Nephron (organoid): ENCODE measurements at regions not wholly inside any gene's neighbourhood (a gene's known extent, or its start where the extent isn't known, plus 50 kb on each side); places are given as distances from the start of the nearest gene placed in this dataset.

Experiments used
- H3K27ac Mint-ChIP-seq, 3 experiments: 2 replicates each; pipeline ENCODE4 v1.8.0; 2020; ENCODE audit warnings: mixed read lengths in 3 of 3, mild to moderate bottlenecking in 2 of 3, moderate library complexity in 1 of 3
- H3K27me3 Mint-ChIP-seq: 2 replicates; pipeline ENCODE4 v1.8.0; 2021; ENCODE audit warnings: low read depth, mild to moderate bottlenecking, moderate library complexity, mixed read lengths
- H3K36me3 Mint-ChIP-seq: 2 replicates; pipeline ENCODE4 v1.8.0; 2020; ENCODE audit warnings: low read depth, mixed read lengths
- H3K4me1 Mint-ChIP-seq: 2 replicates; pipeline ENCODE4 v1.8.0; 2020; ENCODE audit warnings: mixed read lengths
- H3K4me3 Mint-ChIP-seq, 3 experiments: 2 replicates each; pipeline ENCODE4 v1.8.0; 2020; ENCODE audit warnings: mild to moderate bottlenecking in 3 of 3, mixed read lengths in 3 of 3, moderate library complexity in 2 of 3
- H3K9me3 Mint-ChIP-seq: 2 replicates; pipeline ENCODE4 v1.8.0; 2020; ENCODE audit warnings: mixed read lengths
- TF ChIP-seq, protein P1 (sequence below), 3 experiments: fragments of 200-600 bp; sonication (generic); IDR thresholded peaks; one replicate each; pipeline ENCODE4 v1.5.0; 2021; ENCODE audit warnings: antibody characterized with exemption in 3 of 3; ENCODE audit not compliant: unreplicated experiment in 3 of 3

DNA sequence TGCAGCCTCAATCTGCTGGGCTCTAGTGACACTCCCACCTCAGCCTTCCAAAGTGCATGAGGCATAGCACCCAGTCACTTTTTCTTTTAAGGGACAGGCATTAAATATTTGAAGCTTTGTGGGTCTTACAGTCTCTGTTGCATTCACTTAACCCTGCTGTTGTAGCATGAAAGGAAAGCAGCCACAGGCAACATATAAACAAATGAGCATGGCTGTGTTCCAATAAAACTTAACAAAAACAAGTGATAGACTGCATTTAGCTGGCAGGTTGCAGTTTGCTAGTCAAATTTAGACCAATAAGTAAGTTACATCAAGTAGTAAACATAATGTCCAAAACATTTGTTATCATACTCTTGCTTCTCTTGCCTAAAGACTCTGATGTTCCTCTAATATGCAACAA lies 297.3 kb upstream of the MMADHC start:
- no peak overlapping the region for H3K27ac Mint-ChIP-seq
- H3K27me3 Mint-ChIP-seq, result peaks cover 5% of the 10 kb centered on the region
- peaks cover 7% of the 10 kb centered on the region for H3K4me1 Mint-ChIP-seq
- H3K4me3 Mint-ChIP-seq, result no peak overlapping the region
- TF ChIP-seq, protein P1, sequence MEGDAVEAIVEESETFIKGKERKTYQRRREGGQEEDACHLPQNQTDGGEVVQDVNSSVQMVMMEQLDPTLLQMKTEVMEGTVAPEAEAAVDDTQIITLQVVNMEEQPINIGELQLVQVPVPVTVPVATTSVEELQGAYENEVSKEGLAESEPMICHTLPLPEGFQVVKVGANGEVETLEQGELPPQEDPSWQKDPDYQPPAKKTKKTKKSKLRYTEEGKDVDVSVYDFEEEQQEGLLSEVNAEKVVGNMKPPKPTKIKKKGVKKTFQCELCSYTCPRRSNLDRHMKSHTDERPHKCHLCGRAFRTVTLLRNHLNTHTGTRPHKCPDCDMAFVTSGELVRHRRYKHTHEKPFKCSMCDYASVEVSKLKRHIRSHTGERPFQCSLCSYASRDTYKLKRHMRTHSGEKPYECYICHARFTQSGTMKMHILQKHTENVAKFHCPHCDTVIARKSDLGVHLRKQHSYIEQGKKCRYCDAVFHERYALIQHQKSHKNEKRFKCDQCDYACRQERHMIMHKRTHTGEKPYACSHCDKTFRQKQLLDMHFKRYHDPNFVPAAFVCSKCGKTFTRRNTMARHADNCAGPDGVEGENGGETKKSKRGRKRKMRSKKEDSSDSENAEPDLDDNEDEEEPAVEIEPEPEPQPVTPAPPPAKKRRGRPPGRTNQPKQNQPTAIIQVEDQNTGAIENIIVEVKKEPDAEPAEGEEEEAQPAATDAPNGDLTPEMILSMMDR (IDR thresholded peaks at IDR 0.05; ENCODE audit: unreplicated experiment in 3 of 3), result no peak
- no peaks in the 10 kb centered on the region for H3K9me3 Mint-ChIP-seq
- no peaks in the 10 kb centered on the region for H3K36me3 Mint-ChIP-seq

DNA sequence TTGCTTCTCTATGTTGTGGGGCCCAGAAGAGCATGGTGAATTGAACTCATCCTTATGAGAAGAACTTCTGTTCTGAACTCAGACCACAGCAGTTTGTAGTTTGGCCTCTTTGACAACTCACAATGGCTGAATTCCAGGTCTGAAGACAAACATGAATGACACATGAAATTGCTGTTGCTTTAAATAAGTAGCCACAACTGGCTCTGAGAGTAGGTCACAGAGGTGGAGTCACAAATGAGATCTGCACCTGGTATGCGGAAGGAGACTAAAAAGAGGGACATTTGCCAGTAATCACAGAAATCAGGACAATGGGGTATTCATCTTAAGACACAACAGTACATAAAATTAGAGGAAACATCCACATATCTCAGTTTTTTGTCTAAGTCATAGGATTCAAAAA lies 290.3 kb upstream of the MMADHC start:
- peaks cover 12% of the 10 kb centered on the region for H3K9me3 Mint-ChIP-seq
- H3K4me1 Mint-ChIP-seq, result peaks cover 5% of the 10 kb centered on the region
- no peak overlapping the region for H3K27ac Mint-ChIP-seq
- no peak overlapping the region for H3K4me3 Mint-ChIP-seq
- no peaks in the 10 kb centered on the region for H3K27me3 Mint-ChIP-seq
- TF ChIP-seq, protein P1 (IDR thresholded peaks at IDR 0.05; ENCODE audit: unreplicated experiment in 3 of 3), result no peak
- H3K36me3 Mint-ChIP-seq, result peaks cover 17% of the 10 kb centered on the region

DNA sequence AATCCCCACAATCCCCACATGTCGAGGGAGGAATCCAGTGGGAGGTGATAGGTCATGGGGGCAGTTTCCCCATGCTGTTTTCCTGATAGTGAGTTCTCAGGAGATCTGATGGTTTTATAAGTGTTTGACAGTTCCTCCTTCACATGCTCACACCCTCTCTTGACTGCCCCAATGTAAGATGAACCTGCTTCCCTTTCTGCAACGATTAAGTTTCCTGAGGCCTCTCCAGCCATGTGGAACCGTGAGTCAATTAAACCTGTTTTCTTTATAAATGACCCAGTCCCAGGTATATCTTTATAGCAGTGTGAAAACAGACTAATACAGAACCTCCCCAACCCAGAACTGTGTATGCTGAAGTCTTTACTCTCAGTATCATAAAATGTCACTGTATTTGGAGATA lies 289.5 kb upstream of the MMADHC start:
- peaks cover 5% of the 10 kb centered on the region for H3K4me1 Mint-ChIP-seq
- peaks cover 12% of the 10 kb centered on the region for H3K9me3 Mint-ChIP-seq
- TF ChIP-seq, protein P1 (IDR thresholded peaks at IDR 0.05; ENCODE audit: unreplicated experiment in 3 of 3), result no peak
- no peaks in the 10 kb centered on the region for H3K27me3 Mint-ChIP-seq
- no peak overlapping the region for H3K4me3 Mint-ChIP-seq
- H3K36me3 Mint-ChIP-seq, result peaks cover 17% of the 10 kb centered on the region
- H3K27ac Mint-ChIP-seq, result peak overlapping the region in 1 of 3 experiments; percentile 62

DNA sequence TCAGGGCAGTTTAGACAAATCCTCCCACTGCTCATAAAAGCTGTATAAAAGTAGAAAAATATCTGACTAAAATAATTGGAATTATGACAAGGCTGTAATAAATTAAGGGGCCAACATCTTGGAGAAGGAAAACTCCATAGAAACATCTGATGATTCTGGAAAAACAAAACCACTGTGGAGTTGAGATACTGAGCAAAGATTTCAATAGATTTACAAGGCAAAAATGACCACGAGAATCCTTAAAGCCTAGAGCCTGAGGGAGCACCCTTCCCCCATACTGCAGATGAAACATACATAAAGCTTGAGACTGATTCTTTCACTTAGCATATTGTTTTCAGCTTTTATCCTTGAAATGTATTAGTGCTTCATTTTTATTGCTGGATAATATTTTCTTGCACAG lies 286.4 kb upstream of the MMADHC start:
- Mint-ChIP-seq H3K27me3 (no peaks in the 10 kb centered on the region), H3K4me3 (no peak overlapping the region), H3K27ac (peak overlapping the region; percentile 44 to 81 (median 64)), H3K4me1 (peaks cover 5% of the 10 kb centered on the region), H3K36me3 (peaks cover 12% of the 10 kb centered on the region), H3K9me3 (peaks cover 8% of the 10 kb centered on the region)
- TF ChIP-seq, protein P1 (IDR thresholded peaks at IDR 0.05; ENCODE audit: unreplicated experiment in 3 of 3), result no peak

DNA sequence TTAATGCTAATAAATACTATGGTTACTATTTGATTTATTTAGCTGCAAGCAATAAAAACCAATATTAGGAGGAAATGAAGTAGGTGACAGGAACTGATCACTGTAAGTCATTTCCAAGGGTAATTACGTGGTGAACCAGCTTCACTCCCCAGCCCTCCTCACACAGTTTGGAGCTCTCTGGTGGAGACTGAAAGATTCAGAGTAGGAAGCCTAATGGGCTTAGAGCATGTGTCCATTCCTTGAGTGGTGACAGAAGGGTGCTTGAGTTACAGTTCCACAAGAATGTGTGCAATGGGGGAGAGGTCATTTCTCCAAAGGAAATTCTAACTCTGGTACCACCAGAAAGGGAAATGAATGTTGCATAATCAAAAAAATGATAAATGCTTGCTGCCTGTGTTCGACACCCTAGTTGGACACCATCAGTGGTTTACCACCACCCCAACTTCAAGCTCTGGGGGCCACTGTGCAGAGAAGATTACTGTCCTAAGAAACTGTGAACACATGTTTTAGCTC lies 285.1 kb upstream of the MMADHC start:
- H3K27me3 Mint-ChIP-seq, result no peaks in the 10 kb centered on the region
- H3K4me3 Mint-ChIP-seq, result no peak overlapping the region

DNA sequence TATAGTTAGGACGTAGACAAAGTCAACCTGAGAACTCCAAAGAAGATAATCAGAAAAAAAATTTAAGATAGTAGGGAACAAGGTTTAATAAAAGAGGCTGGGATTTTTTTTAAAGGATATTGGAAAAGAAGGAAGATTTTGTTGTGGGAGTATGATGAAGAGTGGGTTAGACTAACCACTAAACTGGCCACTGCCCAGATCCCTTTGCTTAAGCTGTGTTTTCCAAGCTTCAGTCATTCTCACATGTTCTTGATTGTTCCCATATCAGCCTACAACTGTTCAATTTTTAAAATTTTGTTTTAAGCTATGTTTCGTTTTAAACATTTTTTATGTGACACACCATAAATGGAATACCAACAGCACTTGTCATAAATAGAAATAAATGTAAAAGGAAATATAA lies 284.5 kb upstream of the MMADHC start:
- H3K4me1 Mint-ChIP-seq, result peaks cover 5% of the 10 kb centered on the region
- no peaks in the 10 kb centered on the region for H3K27me3 Mint-ChIP-seq
- no peak overlapping the region for H3K4me3 Mint-ChIP-seq
- no peak overlapping the region for H3K27ac Mint-ChIP-seq
- TF ChIP-seq, protein P1 (IDR thresholded peaks at IDR 0.05; ENCODE audit: unreplicated experiment in 3 of 3), result no peak
- peaks cover 9% of the 10 kb centered on the region for H3K36me3 Mint-ChIP-seq
- peaks cover 12% of the 10 kb centered on the region for H3K9me3 Mint-ChIP-seq

More for the DNA sequence above, 285.1 kb upstream of the MMADHC start:
- TF ChIP-seq, protein P1 (IDR thresholded peaks at IDR 0.05; ENCODE audit: unreplicated experiment in 3 of 3), result no peak
- Mint-ChIP-seq H3K36me3 (peaks cover 13% of the 10 kb centered on the region), H3K27ac (no peak overlapping the region), H3K4me1 (peaks cover 5% of the 10 kb centered on the region), H3K9me3 (peaks cover 10% of the 10 kb centered on the region)
